Panc1 (cell line): ENCODE measurements at regions not wholly inside any gene's neighbourhood (a gene's known extent, or its start where the extent isn't known, plus 50 kb on each side); places are given as distances from the start of the nearest gene placed in this dataset.

ENCODE experiments used
- ATAC-seq: fragments of 200-7000 bp; cut with Tn5 transposase; 2 replicates; pipeline ENCODE4 v1.9.1; 2020; ENCODE audit warnings: mild to moderate bottlenecking, moderate library complexity
- BruUV-seq: library from RNA; stranded (reverse); fragments of 400-500 nt; replicated peaks from 2 replicates; lab custom pipeline; 2021; lab: Mats Ljungman, UMichigan
- CTCF ChIA-PET: fragments of 300-600 bp; sonication (Branson Sonifier 250); formaldehyde crosslinking; loops from one replicate; lab custom pipeline; 2022; ENCODE audit warnings: antibody characterized with exemption; lab: Charles Lee
- POLR2A ChIA-PET: fragments of 300-600 bp; sonication (Branson Sonifier 250); formaldehyde crosslinking; loops from one replicate; lab custom pipeline; 2022; ENCODE audit warnings: antibody characterized with exemption; lab: Charles Lee
- DNase-seq: peaks from one replicate; pipeline ENCODE4 v3.0.0-alpha.2; 2010; ENCODE audit warnings: low read depth, low spot score
- H3K27ac ChIP-seq: 2 replicates; pipeline ENCODE4 v1.5.1; 2011; ENCODE audit warnings: mild to moderate bottlenecking, low read length, inconsistent platforms
- H3K27me3 ChIP-seq: fragments of 200-500 bp; sonication (Bioruptor generic); 2 replicates; pipeline ENCODE4 v1.6.0; 2014; ENCODE audit warnings: low read length, inconsistent platforms; ENCODE audit not compliant: control insufficient read depth, insufficient read depth
- H3K36me3 ChIP-seq: fragments of 200-500 bp; sonication (Bioruptor generic); 2 replicates; pipeline ENCODE4 v1.5.1; 2014; ENCODE audit warnings: inconsistent platforms, mild to moderate bottlenecking, low read length, moderate library complexity; ENCODE audit not compliant: control insufficient read depth, insufficient read depth
- H3K4me1 ChIP-seq: 2 replicates; pipeline ENCODE4 v1.5.1; 2011; ENCODE audit warnings: inconsistent platforms, mild to moderate bottlenecking, low read length, moderate library complexity; ENCODE audit not compliant: control insufficient read depth, insufficient read depth
- H3K4me3 ChIP-seq, 2 experiments: 2 replicates each; pipeline ENCODE4 v1.5.1; 2011 to 2012; ENCODE audit warnings: low read depth in 2 of 2, low read length in 2 of 2, mild to moderate bottlenecking in 2 of 2, inconsistent platforms in 1 of 2, moderate library complexity in 1 of 2
- H3K9me3 ChIP-seq: fragments of 200-500 bp; sonication (Bioruptor generic); 2 replicates; pipeline ENCODE4 v1.5.1; 2014; ENCODE audit warnings: low read depth, mild to moderate bottlenecking, inconsistent platforms, low read length, moderate library complexity; ENCODE audit not compliant: control insufficient read depth, insufficient read depth
- POLR2AphosphoS5 ChIP-seq: IDR thresholded peaks from 2 replicates; pipeline ENCODE4 v1.6.1; 2012; ENCODE audit warnings: mild to moderate bottlenecking, low read depth, low read length, moderate library complexity
- SIN3A ChIP-seq: IDR thresholded peaks from 2 replicates; pipeline ENCODE4 v1.6.1; 2012; ENCODE audit warnings: low read depth, mild to moderate bottlenecking, low read length, moderate library complexity, borderline replicate concordance; ENCODE audit not compliant: insufficient read depth
- TCF7L2 ChIP-seq: IDR thresholded peaks from 2 replicates; pipeline ENCODE4 v1.6.1; 2011; ENCODE audit warnings: mild to moderate bottlenecking, low read depth, low read length, inconsistent platforms
- in situ Hi-C: cut with HindIII; loops from 2 replicates; pipeline ENCODE4 v1.10.0; 2016; ENCODE audit warnings: low sequenced_read_pairs, low pct_unique_long_range_greater_than_20kb
- intact Hi-C: fragments of 100-400 bp; cut with micrococcal nuclease; formaldehyde crosslinking; loops from one replicate; pipeline ENCODE4 v1.10.0; 2022; ENCODE audit not compliant: unreplicated experiment
- TF ChIP-seq, protein P1 (sequence below), 2 experiments: IDR thresholded peaks; 2 replicates each; pipeline ENCODE4 v1.6.1; 2011 to 2012; ENCODE audit warnings: low read depth in 2 of 2, control low read depth in 1 of 2, low read length in 1 of 2, mild to moderate bottlenecking in 1 of 2, moderate library complexity in 1 of 2; ENCODE audit not compliant: insufficient read depth in 1 of 2
- TF ChIP-seq, protein P2 (sequence below): fragments of 450-650 bp; IDR thresholded peaks from 2 replicates; pipeline ENCODE4 v1.5.1; 2017; ENCODE audit warnings: mild to moderate bottlenecking

DNA sequence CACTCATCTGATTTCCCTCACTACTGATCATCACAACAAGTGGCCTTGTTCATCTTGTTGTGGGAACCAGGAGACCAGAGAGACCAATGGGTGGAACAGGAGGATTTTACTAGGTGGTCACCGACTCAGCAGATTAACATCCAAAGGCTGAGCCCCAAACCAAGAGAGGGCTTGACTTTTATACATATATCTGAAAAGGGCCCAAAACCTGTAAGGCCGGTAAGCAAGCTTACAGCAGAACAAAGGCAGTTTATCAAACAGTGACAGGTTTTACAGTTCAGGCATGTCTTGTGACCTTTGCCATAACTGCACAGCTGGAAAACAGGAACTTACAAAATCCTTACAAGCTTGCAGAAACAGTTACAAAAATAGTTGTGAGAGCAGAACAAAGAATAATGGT, 195.9 kb downstream of the OR13H1 start:
- Histone ChIP-seq H3K4me1 (no peaks in the 10 kb centered on the region), H3K36me3 (no peaks in the 10 kb centered on the region), H3K27ac (no peak overlapping the region), H3K9me3 (no peaks in the 10 kb centered on the region), H3K4me3 (no peak overlapping the region), H3K27me3 (no peaks in the 10 kb centered on the region)
- ChIA-PET POLR2A (no interaction called here), CTCF (no interaction called here)
- no peak for DNase-seq
- intact Hi-C loops = no loop called here
- TF ChIP-seq POLR2AphosphoS5 = no peak
- no peak for TF ChIP-seq TCF7L2
- TF ChIP-seq, protein P1, sequence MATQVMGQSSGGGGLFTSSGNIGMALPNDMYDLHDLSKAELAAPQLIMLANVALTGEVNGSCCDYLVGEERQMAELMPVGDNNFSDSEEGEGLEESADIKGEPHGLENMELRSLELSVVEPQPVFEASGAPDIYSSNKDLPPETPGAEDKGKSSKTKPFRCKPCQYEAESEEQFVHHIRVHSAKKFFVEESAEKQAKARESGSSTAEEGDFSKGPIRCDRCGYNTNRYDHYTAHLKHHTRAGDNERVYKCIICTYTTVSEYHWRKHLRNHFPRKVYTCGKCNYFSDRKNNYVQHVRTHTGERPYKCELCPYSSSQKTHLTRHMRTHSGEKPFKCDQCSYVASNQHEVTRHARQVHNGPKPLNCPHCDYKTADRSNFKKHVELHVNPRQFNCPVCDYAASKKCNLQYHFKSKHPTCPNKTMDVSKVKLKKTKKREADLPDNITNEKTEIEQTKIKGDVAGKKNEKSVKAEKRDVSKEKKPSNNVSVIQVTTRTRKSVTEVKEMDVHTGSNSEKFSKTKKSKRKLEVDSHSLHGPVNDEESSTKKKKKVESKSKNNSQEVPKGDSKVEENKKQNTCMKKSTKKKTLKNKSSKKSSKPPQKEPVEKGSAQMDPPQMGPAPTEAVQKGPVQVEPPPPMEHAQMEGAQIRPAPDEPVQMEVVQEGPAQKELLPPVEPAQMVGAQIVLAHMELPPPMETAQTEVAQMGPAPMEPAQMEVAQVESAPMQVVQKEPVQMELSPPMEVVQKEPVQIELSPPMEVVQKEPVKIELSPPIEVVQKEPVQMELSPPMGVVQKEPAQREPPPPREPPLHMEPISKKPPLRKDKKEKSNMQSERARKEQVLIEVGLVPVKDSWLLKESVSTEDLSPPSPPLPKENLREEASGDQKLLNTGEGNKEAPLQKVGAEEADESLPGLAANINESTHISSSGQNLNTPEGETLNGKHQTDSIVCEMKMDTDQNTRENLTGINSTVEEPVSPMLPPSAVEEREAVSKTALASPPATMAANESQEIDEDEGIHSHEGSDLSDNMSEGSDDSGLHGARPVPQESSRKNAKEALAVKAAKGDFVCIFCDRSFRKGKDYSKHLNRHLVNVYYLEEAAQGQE (IDR thresholded peaks at IDR 0.05; ENCODE audit: insufficient read depth in 1 of 2, low read depth in 2 of 2, low read length in 1 of 2) = no peak
- TF ChIP-seq, protein P2, sequence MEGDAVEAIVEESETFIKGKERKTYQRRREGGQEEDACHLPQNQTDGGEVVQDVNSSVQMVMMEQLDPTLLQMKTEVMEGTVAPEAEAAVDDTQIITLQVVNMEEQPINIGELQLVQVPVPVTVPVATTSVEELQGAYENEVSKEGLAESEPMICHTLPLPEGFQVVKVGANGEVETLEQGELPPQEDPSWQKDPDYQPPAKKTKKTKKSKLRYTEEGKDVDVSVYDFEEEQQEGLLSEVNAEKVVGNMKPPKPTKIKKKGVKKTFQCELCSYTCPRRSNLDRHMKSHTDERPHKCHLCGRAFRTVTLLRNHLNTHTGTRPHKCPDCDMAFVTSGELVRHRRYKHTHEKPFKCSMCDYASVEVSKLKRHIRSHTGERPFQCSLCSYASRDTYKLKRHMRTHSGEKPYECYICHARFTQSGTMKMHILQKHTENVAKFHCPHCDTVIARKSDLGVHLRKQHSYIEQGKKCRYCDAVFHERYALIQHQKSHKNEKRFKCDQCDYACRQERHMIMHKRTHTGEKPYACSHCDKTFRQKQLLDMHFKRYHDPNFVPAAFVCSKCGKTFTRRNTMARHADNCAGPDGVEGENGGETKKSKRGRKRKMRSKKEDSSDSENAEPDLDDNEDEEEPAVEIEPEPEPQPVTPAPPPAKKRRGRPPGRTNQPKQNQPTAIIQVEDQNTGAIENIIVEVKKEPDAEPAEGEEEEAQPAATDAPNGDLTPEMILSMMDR = no peak
- no peak for TF ChIP-seq SIN3A
- BruUV-seq = no TSS peak
- ATAC-seq = no peak
- in situ Hi-C loops = no loop called here

DNA sequence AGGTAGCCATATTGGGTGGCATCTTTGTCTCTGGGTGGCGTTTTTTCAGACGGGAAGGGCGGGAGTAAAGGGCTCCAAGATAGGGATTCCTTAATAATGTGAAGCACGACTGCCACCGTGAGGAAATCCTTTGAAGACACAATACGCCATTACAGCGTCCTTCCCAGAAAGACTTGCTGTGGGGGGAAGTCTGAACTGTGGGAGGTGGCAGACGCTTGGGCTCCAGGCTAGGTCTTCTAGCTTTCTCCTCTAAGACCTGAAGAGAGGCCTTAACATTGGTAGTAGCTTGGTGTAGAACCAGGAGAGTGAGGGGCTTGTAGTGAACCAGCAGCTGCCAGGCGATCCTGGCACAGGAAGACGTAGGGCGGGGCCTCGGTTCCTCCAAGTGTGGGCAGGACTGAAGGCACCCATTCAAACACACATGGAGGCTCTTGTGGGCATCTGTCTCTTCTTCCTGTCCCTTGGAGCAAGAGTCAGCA, 197.3 kb downstream of the OR13H1 start:
- Histone ChIP-seq H3K27ac (no peak overlapping the region), H3K4me3 (no peak overlapping the region; a peak in 1 of 4 replicates), H3K4me1 (peaks cover 3% of the 10 kb centered on the region; the same call in 1 of the 2 replicates), H3K9me3 (no peaks in the 10 kb centered on the region), H3K27me3 (no peaks in the 10 kb centered on the region), H3K36me3 (no peaks in the 10 kb centered on the region)
- in situ Hi-C loops = no loop called here
- CTCF ChIA-PET = no interaction called here
- ATAC-seq (no peak), DNase-seq (no peak)
- intact Hi-C loops = no loop called here
- BruUV-seq = no TSS peak
- TF ChIP-seq POLR2AphosphoS5 (no peak), SIN3A (no peak), TCF7L2 (no peak)
- TF ChIP-seq, protein P2 = no peak
- POLR2A ChIA-PET = no interaction called here
